HepG2 (cell line): ENCODE measurements at regions not wholly inside any gene's neighbourhood (a gene's known extent, or its start where the extent isn't known, plus 50 kb on each side); places are given as distances from the start of the nearest gene placed in this dataset.

Experiments
- CENPX ChIP-seq: sonication (generic); formaldehyde crosslinking; IDR thresholded peaks from 2 replicates; pipeline ENCODE4 v1.9.0; 2021; ENCODE audit warnings: mild to moderate bottlenecking, missing genetic modification reagents, moderate library complexity
- ELF1 ChIP-seq: sonication (generic); formaldehyde crosslinking; IDR thresholded peaks from 2 replicates; pipeline ENCODE4 v1.4.0; 2020; ENCODE audit warnings: missing genetic modification reagents
- KAT8 ChIP-seq: IDR thresholded peaks from 2 replicates; pipeline ENCODE4 v1.6.1; 2016; ENCODE audit warnings: missing genetic modification reagents, missing compliant biosample characterization
- NFRKB ChIP-seq: fragments of 450-650 bp; IDR thresholded peaks from 2 replicates; pipeline ENCODE4 v1.6.1; 2017
- SMAD3 ChIP-seq: sonication (generic); formaldehyde crosslinking; IDR thresholded peaks from 2 replicates; pipeline ENCODE4 v1.4.0; 2020; ENCODE audit warnings: missing genetic modification reagents
- SRSF1 ChIP-seq: fragments of 200-400 bp; formaldehyde crosslinking; optimal IDR thresholded peaks from 2 replicates; pipeline ENCODE3; 2017; ENCODE audit warnings: mild to moderate bottlenecking, low read depth, low read length, moderate library complexity
- ZBTB7A ChIP-seq: sonication (generic); formaldehyde crosslinking; IDR thresholded peaks from 2 replicates; pipeline ENCODE4 v1.8.0; 2022; ENCODE audit warnings: mild to moderate bottlenecking, missing genetic modification reagents
- ZNF20 ChIP-seq: sonication (generic); formaldehyde crosslinking; IDR thresholded peaks from 2 replicates; pipeline ENCODE4 v1.4.0; 2020; ENCODE audit warnings: mild to moderate bottlenecking, moderate library complexity, missing genetic modification reagents
- TF ChIP-seq, protein P1 (sequence below), 2 experiments: sonication (generic) in 1 of 2; formaldehyde crosslinking in 1 of 2; IDR thresholded peaks; 2 replicates each; pipeline versions ENCODE4 v1.4.0 to v1.6.1; 2016 to 2020; ENCODE audit warnings: borderline replicate concordance in 1 of 2, low read depth in 1 of 2, mild to moderate bottlenecking in 1 of 2, missing genetic modification reagents in 1 of 2

GRCh38 chr16:35631261-35631945 lies 2172.0 kb downstream of the TP53TG3F start (continued):
- TF ChIP-seq, protein P1, sequence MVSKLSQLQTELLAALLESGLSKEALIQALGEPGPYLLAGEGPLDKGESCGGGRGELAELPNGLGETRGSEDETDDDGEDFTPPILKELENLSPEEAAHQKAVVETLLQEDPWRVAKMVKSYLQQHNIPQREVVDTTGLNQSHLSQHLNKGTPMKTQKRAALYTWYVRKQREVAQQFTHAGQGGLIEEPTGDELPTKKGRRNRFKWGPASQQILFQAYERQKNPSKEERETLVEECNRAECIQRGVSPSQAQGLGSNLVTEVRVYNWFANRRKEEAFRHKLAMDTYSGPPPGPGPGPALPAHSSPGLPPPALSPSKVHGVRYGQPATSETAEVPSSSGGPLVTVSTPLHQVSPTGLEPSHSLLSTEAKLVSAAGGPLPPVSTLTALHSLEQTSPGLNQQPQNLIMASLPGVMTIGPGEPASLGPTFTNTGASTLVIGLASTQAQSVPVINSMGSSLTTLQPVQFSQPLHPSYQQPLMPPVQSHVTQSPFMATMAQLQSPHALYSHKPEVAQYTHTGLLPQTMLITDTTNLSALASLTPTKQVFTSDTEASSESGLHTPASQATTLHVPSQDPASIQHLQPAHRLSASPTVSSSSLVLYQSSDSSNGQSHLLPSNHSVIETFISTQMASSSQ (IDR thresholded peaks at IDR 0.05; ENCODE audit: low read depth), result no peak
- TF ChIP-seq, protein P1 (CRISPR knock-in tag; IDR thresholded peaks at IDR 0.05; ENCODE audit: borderline replicate concordance), result no peak
- TF ChIP-seq SMAD3 (CRISPR knock-in tag) (no peak), ELF1 (CRISPR knock-in tag) (no peak), ZBTB7A (CRISPR knock-in tag) (no peak), ZNF20 (CRISPR knock-in tag) (no peak), CENPX (CRISPR knock-in tag) (no peak), KAT8 (CRISPR knock-in tag) (no peak), NFRKB (no peak), SRSF1 (no peak)
